NCI-H2029 (cell line): ENCODE measurements at regions not wholly inside any gene's neighbourhood (a gene's known extent, or its start where the extent isn't known, plus 50 kb on each side); places are given as distances from the start of the nearest gene placed in this dataset.

Experiments
- DNase-seq: peaks from one replicate; lab custom pipeline; 2025; lab: John Stamatoyannopoulos, UW

DNA sequence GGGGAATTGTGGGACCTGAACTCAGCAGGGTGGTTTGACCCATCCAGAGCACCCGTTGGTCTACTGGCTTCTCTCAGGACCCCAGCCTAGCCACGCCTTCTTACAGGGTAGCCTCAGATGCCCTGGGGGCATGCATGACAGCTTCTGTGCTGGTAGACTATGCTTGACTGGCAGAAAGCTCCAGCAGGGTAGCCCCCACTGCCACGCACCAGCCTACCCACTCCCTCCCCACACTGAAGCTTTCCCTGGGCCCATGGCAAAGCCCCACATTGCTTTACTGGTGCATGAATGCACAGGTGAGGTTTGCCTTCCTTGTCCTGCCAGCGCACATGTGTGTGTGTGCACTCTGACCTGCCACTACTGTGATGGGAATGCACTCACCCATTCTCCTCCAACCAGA lies 772.2 kb downstream of the LRFN5 start:
- no peak for DNase-seq

DNA sequence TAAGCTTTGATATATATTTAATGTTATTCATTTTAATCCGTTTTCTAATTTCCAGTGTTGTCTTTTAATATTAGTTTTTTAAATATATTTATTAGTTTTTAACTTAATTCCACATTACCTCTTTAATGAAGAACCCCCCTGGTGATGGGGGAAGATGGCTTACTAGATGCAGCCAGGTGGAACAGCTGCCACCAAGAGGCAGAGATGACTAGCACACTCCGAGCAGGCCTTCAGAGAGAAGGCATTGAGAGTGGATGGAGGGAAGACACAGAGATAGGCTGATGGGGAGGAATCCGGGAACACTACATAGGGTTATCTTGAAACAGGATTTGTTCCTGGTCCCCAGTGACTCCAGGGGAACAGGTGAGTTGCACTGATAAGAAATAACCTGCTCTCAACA lies 771.6 kb downstream of the LRFN5 start:
- no peak for DNase-seq

DNA sequence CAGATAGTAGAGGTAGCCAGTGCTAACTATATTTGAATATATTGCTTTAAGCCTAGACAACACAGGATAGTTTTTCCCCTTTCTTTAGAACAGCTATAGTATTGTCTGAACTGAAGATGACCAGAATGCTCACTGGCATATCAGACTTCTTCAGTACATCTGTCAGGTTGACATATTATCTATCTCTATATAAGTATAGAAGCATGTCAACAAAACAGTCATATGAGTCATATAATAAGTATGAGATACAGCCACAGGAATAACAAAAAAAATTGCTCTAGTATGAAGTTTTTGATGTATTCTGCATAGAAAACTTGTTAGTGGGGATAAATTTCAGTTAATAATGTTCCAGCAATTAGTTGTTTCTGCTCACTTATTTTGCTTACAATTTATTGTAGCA lies 767.7 kb downstream of the LRFN5 start:
- DNase-seq = no peak

DNA sequence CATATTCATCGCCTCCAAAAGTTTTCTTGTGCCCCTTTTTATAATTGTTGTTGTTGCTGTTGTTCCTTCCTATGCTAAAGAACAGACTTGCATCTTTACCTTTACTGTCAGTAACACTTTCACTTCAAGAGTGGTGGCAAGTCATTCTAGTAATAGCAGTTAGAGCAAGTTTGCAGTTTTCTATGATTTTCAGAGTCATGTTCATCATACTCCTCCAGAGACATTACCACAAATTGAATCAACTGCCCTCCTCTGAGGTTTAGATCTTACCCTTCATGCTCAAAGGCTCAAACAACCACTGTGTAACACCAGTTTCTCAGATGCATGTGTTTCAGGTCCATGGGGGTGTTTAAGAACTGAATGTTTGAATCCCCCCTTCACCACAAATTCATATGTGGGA lies 763.4 kb downstream of the LRFN5 start:
- no peak for DNase-seq

DNA sequence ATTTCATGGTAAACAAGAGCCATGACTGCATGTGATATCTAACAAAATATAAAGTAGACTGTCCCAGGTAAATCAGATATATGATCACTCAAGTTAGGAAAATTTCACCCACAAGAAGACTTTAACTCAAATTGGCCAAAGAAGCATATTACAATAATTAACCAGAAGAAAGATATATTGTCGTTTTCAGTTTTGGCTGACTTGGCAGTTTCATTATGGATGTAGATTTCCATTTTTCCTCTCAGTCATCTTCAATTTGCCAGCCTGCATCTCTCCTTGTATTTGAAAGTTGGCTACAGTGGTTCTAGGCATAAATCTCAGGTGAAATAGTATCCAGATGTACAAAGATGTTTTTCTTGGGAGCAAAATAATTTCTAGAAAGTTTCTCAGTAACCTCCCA lies 761.6 kb downstream of the LRFN5 start:
- no peak for DNase-seq

DNA sequence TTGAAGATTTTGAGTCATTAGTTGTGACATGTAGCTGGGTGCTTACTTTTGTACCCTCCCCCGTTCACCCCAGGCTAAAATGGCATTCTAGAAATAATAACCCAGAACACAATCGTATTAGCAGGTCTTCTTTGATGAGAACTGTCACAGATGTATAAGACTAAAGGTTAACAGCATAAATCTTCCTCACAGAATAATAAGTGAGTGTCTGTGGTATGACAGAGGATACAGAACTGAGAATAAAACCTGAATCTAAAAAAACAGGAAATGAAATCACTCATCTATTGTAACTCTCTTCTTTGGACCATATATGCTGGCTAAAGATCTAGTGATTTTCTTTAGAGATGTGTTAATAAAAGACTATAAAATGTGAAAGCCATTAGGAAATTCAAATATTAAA lies 746.6 kb downstream of the LRFN5 start:
- DNase-seq = no peak

DNA sequence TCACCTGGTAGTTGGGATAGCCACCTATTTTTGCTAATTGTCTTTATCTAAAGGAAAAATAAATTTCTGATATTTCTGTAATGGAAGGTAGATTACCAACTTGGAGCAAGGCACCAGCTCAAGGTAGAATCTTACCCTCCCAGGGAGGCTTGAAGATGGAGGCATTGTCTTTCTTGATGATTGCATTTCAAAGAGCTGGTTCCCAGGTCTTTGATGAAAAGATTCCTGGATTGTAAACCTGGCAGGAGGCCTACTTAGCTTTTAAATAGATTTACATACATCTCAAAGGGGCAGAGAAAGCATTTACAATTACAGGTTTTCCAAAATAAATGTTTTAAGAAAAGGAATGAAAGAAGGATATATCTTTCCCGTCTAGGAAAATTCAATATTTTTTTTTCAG lies 729.2 kb downstream of the LRFN5 start:
- DNase-seq = no peak

DNA sequence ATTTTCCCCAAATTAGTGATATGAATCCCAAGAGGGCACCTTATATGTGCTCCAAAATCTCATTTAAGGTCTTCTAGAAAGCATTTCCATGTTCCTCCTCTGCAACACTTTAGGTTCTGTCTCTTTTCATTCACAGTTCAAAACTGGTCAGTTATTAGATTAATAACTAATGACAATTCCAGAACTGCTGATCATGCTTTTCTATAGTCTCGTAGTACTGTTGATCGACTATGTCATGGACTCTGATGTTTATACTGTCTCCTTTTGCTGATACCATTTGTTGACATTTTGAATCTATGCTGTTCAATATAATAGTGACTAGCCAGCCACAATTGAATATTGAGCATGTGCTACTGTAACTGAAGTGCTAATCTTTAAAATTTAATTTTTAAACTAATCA lies 728.3 kb downstream of the LRFN5 start:
- no peak for DNase-seq

DNA sequence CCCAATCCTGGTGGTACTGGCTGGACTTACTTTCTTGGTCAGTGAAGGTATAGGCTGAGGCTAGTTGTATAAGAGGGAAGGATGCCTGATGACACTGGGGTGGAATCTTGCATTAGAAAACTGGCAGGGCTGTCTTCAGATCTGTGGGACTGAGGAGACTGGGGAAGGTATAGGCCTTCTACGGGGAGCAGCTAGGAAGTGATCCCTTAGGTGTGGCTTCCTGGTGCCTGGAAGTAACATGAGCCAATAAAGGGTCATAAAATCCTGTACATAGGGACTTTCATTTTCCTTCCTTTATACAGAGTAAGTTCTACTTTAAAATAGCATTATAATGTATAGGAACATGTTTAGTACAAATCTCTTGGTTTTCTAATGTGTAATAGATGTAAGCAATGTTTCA lies 716.8 kb downstream of the LRFN5 start:
- DNase-seq = no peak

DNA sequence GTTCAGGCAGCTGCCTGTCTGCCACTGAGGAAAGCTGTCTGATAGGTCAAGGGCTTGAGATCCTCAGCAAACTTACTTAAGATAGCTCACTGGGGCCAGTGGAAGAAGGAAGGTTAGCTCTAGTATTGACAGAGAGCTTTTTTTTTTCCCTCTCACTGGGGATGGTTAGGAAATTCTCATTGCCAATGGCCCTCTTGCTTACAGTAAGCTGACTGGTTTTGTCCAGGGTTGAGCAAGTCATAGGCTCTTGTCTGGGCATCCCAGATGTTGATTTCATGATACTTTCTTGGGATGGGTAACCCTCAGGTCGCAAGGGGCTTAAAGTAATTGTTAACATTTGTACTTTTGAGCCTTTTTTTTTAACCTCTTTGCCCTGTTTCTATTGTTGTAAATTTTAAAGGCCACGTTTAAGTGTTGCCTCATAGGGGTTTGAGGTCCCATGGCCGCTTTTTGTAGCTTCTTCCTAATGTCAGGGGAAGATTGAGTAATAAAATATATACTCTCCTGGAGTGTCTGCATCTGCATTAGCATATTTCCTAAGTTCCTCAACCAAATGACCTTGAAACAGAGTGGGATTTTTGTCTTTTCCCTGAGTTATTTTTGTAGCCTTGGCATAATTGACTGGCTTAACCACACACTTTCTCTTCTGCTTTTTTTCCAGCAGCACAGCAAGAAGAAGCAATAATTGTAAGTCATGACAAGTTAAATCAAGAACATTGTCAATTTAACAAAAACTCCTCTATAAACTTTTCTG lies 716.0 kb downstream of the LRFN5 start:
- DNase-seq = no peak

DNA sequence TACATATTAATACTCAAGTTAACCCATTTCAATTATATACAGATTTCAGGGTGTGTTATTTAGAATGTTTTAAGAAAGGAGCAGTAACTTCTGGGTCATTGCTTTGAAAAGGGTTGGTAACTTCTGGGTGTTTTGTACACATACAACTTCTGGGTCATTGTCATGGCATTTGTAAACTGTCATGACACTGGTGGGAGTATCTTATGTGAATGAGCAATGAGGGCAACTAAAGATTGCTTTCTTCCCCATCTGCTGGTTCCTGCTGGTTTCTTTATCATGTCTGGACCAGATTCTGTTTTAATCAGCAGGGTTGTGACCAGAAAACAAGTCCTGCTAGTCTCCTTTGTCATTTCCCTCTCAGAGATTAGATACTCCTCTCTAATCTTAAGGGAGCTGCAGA lies 713.3 kb downstream of the LRFN5 start:
- DNase-seq = no peak

DNA sequence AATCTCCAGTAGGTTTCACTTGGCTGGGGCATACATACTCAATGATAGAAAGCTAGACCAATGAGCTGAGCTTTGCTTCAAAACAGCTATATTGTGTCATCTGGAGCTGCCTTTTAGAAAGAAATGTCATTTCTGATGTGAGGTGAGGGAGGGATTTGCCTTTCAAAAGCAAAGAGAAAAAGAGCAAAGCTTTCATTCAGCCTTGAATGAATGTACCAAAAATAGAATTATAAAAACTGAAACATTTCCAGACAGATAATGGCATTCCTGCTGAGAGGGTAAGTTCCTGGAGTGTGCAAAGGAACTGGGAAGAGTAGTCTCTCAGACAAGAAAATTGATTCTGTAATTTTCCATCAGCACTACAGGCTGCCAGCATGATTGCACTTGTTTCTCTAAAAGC lies 710.0 kb downstream of the LRFN5 start:
- no peak for DNase-seq

DNA sequence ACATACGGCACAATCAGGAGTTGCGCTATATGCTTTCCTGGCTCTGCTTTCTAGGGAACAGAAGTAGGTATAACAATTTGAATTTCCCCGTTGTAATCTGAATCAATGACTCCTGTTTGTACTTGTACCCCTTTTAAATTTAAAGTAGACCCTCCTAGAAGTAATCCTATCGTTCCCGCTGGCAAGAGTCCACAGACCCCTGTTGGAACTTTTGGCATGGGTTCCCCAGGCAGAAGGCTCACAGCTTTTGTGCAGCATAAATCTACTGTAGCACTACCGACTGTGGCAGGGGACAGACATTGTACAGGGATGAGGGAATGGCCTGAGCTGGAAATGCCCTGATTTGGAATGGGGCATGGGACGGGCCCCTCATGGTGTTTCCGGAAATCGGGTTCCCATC lies 705.2 kb downstream of the LRFN5 start:
- no peak for DNase-seq

DNA sequence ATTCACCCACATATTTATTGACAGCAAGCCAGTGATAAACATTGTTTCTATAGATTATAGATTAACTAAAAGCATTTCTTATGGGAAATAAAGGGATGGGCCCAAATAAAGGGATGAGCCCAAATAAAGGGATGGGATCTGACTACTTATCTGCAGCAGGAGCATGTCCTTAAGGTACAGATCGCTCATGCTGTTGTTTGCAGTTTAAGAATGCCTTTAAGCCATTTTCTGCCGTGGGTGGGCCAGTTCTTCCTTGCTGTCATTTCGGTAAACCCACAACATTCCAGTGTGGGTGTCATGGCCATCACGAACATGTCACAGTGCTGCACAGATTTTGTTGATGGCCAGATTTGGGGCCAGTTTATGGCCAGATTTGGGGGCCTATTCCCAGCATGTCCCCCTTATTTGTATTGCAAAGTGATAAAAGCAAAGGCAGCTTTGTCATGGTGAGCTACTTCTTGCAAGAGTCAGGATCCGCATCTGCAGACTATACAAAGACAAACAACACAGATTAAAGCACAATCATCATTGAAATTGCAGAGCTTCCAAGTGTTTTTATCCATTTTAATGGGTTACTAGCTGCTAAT lies 700.7 kb downstream of the LRFN5 start:
- DNase-seq = no peak

DNA sequence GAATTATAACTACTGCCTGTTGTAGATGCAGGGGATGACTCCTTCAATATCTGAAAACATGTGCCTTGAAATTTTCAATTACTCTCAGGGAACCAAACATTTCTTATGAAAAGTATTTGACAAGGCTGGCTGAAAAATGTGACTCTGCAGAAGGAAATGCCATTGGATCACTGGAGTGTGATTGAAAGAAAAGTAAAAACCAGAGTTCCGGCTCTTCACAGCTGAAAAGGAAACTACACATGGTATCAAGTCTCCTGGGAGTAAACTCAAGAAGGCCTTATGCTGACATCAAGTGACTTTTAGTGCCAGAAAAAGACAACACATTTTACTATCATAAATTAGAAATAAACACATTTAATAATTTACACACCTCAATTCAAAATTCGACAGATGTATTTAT lies 693.0 kb downstream of the LRFN5 start:
- DNase-seq = no peak

DNA sequence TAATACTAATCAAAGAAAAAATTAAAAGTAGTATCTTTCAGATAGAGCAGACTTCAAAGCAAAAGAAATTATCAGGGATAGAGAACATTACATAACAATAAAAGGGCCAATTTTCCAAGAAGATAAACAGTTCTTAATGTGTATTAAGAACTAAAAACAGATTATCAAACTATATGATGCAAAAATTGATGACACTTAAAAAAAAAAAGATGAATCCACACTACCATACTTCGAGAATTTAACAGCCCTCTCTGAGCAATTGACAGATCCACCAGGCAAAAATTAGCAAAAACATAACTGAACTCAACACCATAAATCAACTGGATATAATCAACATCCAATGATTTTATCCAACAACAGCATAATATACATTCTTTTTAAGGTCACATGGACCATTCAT lies 686.5 kb downstream of the LRFN5 start:
- DNase-seq = no peak

DNA sequence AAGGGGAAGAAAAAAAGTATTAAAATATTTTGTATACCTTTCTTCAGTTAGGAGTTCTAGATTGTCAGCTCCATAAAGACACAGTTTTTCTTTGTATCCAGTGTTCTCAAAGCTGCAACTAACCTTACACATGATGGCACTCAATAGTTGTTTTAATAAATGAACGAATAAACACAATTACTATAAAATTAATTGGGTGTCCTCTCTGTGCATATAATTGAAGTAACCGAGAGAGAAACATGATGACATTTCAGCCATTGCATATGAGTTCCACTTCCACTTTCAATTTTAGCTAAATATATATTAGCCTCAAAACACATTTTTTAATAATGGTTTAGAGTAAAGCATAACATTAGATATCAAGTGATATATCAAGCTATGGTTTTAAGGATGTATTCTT lies 671.2 kb downstream of the LRFN5 start:
- no peak for DNase-seq

DNA sequence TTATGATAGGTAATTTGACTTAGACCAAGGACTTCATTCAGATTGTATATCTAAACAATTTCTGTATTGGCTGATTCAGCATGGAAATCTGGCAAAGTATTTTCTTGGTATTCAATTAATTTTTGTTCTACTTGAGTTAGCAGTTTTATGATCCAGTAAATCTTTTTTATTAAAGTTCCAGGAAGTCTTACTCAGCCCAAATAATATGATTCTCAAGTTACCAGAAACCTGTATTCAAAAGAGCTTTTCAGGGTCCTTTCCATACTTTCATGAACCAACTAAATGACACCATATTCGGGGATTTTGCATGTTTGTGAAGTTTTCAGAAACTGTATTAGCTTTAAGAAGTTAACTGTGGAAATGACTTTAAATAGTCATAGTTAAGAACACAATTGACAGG lies 662.6 kb downstream of the LRFN5 start:
- DNase-seq = no peak

DNA sequence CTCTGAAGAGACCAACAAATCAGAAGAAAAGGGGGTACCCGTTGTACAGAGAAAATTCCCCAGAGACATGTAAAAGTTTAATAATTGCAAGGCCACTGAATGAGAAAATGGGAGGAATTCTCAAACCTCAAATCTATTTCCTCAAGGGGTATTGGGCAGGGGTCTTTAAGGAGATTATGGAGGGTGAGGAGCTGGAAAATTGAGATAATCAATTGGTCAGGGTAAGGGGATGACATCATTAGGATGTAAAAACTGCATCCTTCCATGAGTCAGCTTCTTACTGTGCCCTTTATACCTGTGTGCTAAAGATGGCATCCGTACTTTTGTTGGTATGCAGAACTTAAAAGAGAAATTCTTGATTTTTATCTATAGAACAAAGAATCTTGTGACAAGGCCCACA lies 641.5 kb downstream of the LRFN5 start:
- no peak for DNase-seq

DNA sequence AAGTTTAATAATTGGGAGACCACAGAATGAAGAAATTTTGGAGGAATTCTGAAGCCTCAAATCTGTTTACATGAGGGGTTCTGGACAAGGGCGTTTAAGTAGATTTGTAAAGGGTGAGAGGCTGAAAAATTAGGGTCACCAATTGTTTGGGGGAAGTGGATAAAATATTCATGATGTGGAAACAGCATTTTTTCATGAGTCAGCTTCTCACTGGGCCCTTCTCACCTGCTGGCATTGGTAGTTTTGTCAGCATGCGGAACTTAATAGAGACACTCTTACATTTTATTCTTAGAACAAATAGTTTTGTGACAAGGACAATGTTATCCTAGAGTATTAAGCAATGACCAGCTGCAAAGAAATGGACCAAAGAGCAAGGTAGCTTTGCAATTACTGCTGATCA lies 634.4 kb downstream of the LRFN5 start:
- no peak for DNase-seq

DNA sequence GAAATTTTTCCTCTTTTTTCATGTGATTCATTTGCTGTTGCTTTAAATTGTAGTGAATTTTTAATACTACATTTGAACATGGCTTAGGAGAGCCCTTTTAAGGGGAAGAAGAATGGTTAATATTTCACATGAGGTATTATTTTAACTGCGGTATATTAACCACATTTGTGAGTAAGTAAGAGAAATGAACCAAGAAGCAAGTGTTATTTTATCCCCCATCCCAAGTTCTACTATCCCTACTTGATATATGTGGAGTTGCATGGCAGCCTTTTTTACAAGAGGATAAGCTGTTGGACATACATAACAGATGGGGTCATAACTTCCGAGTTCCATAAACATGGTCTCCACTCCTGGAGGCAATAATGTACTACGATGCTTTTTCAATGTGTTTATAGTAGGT lies 623.3 kb downstream of the LRFN5 start:
- no peak for DNase-seq

DNA sequence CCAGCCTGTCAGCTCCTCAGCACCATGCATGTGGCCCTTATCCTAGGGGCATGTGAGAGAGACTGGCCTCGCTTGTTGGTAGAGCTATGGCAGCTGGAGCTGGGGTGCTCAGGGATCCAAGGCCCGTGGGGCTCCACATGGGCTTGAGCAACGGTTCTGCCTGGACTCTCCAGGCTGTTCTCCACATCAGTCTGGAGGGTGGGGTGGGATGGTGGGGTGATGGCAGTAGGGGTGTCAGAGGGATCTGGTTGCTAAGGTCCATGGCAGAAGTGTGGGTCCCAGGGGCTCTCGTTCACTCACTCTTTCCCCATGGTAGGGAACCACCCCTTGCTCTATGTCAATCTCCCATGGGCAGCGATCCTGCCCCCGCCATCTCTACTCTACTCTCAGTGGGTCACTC lies 622.6 kb downstream of the LRFN5 start:
- DNase-seq = no peak

DNA sequence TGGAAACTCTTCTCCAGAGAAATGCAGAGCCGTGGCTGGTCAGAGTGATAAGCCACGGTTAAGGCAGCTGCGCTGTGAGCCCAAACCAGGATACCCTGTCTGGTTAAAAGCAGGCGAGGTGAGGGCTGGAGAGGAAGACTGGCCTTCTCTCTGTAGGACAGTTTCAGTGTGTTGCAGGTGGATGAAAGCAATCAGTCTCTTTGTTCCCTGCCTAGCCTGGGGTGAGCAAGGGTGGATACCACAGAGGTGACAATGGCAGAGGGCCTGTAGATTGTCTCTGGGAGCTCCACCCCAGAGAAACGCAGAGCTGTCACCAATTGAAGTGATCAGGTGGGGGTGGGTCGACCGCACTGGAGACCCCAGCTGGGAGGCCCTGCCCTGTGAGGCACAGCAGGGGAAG lies 621.9 kb downstream of the LRFN5 start:
- no peak for DNase-seq
